Suprapubic skin (tissue), 4 donors: ENCODE measurements at regions not wholly inside any gene's neighbourhood (a gene's known extent, or its start where the extent isn't known, plus 50 kb on each side); places are given as distances from the start of the nearest gene placed in this dataset.
A peak's percentile ranks its signal among the peaks of the same experiment; 100 is the strongest.

Experiments used
- DNase-seq, 2 donors: peaks; one replicate each; pipeline ENCODE4 v3.0.0-alpha.2; 2019; ENCODE audit warnings: low spot score in 2 of 2
- H3K27ac ChIP-seq: fragments of 200-600 bp; sonication (generic); one replicate; pipeline ENCODE4 v1.5.1; 2019
- H3K27me3 ChIP-seq: fragments of 200-600 bp; sonication (generic); one replicate; pipeline ENCODE4 v1.5.1; 2019
- H3K36me3 ChIP-seq: fragments of 200-600 bp; sonication (generic); one replicate; pipeline ENCODE4 v1.5.1; 2019
- H3K4me1 ChIP-seq: fragments of 200-600 bp; sonication (generic); one replicate; pipeline ENCODE4 v1.5.1; 2019
- H3K4me3 ChIP-seq: fragments of 200-600 bp; sonication (generic); one replicate; pipeline ENCODE4 v1.5.1; 2019; ENCODE audit warnings: mild to moderate bottlenecking
- H3K9me3 ChIP-seq: fragments of 200-600 bp; sonication (generic); one replicate; pipeline ENCODE4 v1.5.1; 2019
- EP300 ChIP-seq: sonication (generic); formaldehyde crosslinking; IDR thresholded peaks from one replicate; pipeline ENCODE4 v1.6.1; 2017; ENCODE audit warnings: antibody characterized with exemption
- POLR2A ChIP-seq, 2 donors: fragments of 450-650 bp; IDR thresholded peaks; one replicate each; pipeline ENCODE4 v1.6.1; 2017; ENCODE audit warnings: antibody characterized with exemption in 2 of 2, mild to moderate bottlenecking in 2 of 2, moderate library complexity in 2 of 2
- POLR2AphosphoS5 ChIP-seq, 3 donors: sonication (generic); formaldehyde crosslinking; IDR thresholded peaks; one replicate each; pipeline ENCODE4 v1.6.1; 2017; ENCODE audit warnings: antibody characterized with exemption in 3 of 3
- WGBS: methylation state at CpG from one replicate; pipeline ENCODE4 v1.1.5; 2018; 5-methylcytosine and 5-hydroxymethylcytosine counted together
- TF ChIP-seq, protein P1 (sequence below), 2 donors: fragments of 200-600 bp in 1 of 2; fragments of 450-650 bp in 1 of 2; sonication (generic) in 1 of 2; IDR thresholded peaks; one replicate each; pipeline ENCODE4 v1.5.1; 2016 to 2019; ENCODE audit warnings: antibody characterized with exemption in 2 of 2, mild to moderate bottlenecking in 1 of 2, moderate library complexity in 1 of 2

DNA sequence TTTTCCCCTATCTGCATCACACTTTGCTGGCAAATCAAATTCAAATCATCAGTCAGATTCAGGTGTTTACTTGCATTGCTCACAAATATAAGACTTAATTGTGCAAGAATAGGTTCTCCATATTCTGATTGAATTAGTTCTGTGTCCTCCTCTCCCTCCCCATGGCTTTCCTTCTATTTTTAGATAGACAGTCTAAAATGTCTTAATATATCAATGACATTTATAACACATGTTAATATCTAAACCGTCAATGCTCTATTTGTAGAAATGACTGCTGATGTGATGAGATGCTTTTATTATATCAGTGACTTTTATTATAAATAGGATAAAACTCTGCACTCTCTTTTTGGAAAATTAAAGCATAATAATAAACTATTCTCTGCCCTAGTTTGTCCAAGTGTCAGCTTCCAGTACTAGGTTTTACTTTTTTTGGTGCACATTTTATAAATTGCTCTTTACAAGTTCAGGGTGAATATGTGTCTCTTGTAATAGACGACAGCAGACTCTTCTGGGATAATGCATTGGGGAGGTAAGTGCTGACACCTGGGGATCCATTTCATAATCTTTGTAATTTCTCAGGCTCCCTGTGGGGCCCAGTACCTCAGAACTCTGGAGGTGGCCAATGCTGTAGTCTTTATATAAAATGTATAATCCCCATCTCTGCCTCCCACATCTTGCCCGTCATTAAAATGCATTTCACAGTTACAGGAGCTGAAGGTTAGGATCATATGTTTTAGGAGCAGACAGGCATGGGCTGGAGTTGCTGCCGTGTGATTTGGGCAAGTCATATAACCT is 321.5 kb downstream of the BRINP1 start:
- DNase-seq, result no peak
- no peaks in the 10 kb centered on the region for H3K36me3 ChIP-seq
- peaks cover 7% of the 10 kb centered on the region for H3K4me1 ChIP-seq
- H3K9me3 ChIP-seq, result no peaks in the 10 kb centered on the region
- no peak overlapping the region for H3K27ac ChIP-seq
- H3K4me3 ChIP-seq, result no peak overlapping the region
- TF ChIP-seq EP300, result no peak
- TF ChIP-seq POLR2A (IDR thresholded peaks at IDR 0.05), result no peak
- TF ChIP-seq POLR2AphosphoS5 (IDR thresholded peaks at IDR 0.05), result no peak
- TF ChIP-seq, protein P1, sequence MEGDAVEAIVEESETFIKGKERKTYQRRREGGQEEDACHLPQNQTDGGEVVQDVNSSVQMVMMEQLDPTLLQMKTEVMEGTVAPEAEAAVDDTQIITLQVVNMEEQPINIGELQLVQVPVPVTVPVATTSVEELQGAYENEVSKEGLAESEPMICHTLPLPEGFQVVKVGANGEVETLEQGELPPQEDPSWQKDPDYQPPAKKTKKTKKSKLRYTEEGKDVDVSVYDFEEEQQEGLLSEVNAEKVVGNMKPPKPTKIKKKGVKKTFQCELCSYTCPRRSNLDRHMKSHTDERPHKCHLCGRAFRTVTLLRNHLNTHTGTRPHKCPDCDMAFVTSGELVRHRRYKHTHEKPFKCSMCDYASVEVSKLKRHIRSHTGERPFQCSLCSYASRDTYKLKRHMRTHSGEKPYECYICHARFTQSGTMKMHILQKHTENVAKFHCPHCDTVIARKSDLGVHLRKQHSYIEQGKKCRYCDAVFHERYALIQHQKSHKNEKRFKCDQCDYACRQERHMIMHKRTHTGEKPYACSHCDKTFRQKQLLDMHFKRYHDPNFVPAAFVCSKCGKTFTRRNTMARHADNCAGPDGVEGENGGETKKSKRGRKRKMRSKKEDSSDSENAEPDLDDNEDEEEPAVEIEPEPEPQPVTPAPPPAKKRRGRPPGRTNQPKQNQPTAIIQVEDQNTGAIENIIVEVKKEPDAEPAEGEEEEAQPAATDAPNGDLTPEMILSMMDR (IDR thresholded peaks at IDR 0.05), result no peak
- no peaks in the 10 kb centered on the region for H3K27me3 ChIP-seq
- 74% methylated on average over 4 of the region's 4 CpGs for WGBS

DNA sequence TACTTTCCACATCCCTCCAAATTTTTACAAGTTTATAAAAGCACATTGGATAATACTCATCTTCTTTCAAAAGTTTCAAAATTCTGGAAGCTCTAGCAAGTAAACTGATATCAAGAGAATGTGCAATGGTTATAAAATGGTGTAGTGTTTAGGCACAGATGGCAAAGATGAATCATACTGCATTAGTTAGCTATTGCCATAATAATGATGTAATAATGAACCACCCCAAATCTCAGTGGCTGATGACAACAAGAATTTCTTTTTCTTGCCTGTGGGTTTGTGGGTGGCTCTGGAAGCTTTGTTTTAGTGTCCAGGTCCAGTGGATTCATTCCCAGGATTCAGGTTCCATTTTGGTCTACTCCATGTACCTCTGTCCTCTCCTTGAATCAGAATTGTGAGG is 319.0 kb downstream of the BRINP1 start:
- Histone ChIP-seq H3K9me3 (no peaks in the 10 kb centered on the region), H3K27me3 (no peaks in the 10 kb centered on the region), H3K4me1 (peaks cover 9% of the 10 kb centered on the region), H3K36me3 (no peaks in the 10 kb centered on the region), H3K27ac (no peak overlapping the region), H3K4me3 (no peak overlapping the region)
- no peak for DNase-seq
- TF ChIP-seq EP300, result no peak
- TF ChIP-seq POLR2AphosphoS5 (IDR thresholded peaks at IDR 0.05), result no peak
- no peak for TF ChIP-seq POLR2A (IDR thresholded peaks at IDR 0.05)
- TF ChIP-seq, protein P1 (IDR thresholded peaks at IDR 0.05), result no peak

DNA sequence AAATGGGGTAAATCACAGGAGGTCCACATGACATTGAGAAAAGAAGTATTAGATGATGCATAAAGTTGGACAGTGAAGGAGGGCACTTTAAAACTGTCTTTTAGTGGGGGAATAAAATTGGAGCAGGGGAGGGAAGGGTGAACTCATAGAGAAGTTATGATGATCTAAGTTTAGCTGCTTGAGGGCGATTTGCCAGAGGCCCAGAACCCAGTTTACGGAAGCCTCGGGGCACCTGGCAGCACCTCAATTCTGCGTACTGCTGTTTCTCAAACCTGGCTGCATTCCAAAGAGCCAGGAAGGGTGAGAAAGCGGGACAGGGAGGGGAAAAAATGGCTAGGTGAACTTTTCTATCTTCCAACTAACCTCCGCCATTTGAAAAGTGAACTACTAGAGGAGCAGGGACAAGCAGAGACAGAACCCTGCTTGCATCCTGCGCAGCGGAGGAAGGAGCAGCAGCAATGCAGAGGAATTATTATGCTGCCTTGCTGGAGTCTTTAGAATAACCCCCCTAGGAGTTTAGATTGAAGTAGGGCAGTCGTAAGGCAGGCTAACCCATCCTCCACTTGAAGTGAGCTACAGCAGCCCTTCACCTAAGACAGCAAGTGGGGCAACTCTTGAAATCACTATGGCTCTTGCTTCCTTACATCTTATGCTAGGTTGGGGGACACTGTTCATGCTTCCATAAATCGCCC is 316.8 kb downstream of the BRINP1 start:
- TF ChIP-seq, protein P1 (IDR thresholded peaks at IDR 0.05), result no peak
- DNase-seq, result no peak
- H3K36me3 ChIP-seq, result no peaks in the 10 kb centered on the region
- H3K27ac ChIP-seq, result no peak overlapping the region
- H3K9me3 ChIP-seq, result no peaks in the 10 kb centered on the region
- H3K4me3 ChIP-seq, result peak overlapping the region; percentile 1
- no peaks in the 10 kb centered on the region for H3K27me3 ChIP-seq
- WGBS, result 47% methylated on average over 10 of the region's 10 CpGs
- H3K4me1 ChIP-seq, result peaks cover 9% of the 10 kb centered on the region

DNA sequence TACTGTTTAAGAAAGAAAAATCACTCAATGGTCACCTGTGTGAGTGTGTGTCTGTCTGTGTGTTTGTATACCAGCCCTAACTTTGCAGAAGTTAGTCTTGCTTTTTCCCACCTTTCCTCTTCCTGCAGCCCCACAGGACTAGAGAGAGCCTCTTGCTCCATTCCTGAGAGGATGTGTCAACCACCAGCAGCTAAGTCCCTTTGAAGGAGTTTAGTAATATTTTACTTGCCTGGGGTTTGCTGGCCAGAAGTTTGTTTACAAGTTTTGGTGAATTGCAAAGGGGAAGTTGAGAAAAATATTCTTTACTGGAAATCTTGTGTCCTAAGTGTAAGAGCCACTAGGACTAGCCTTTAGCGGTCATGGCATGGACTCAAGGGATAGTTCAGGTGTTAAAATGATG is 316.2 kb downstream of the BRINP1 start:
- H3K36me3 ChIP-seq, result no peaks in the 10 kb centered on the region
- no peaks in the 10 kb centered on the region for H3K27me3 ChIP-seq
- H3K4me1 ChIP-seq, result peaks cover 9% of the 10 kb centered on the region
- no peak overlapping the region for H3K4me3 ChIP-seq
- H3K27ac ChIP-seq, result no peak overlapping the region
- no peak for TF ChIP-seq EP300
- TF ChIP-seq POLR2A (IDR thresholded peaks at IDR 0.05), result no peak
- TF ChIP-seq, protein P1 (IDR thresholded peaks at IDR 0.05), result no peak
- no peak for TF ChIP-seq POLR2AphosphoS5 (IDR thresholded peaks at IDR 0.05)
- 93% methylated on average over 1 of the region's 1 CpG for WGBS
- no peak for DNase-seq
- no peaks in the 10 kb centered on the region for H3K9me3 ChIP-seq

DNA sequence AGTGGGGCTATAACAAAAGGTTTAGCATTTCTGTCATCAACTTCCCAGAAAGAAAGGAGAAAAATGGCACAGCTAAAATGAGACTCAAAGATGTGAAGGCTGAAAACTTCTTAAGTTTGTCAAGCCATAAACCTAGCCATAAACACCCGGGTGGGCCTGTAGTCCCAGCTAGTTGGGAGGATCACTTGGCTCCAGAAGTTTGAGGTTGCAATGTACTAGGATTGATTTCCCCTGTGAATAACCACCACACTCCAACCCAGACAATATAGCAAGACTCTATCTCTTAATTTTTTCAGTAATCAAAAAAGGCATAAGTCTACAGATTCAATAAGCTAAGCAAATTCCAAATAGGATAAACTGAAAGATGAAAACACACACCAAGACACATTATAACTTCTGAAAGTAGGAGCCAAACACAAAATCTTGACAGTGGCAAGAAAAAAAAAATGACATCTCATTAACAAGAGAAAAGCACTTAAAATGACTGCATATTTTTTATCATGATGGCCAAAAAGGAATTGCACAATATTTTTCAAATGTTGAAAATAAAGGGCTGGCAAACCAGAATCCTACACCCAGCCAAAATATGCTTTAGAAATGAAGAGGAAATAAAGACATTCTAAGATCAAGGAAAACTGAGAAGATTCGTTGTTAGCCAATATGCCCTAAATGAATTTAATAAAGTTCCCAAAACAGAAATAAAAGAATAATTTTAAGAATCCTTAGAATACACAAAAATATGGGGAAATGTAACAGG is 308.4 kb downstream of the BRINP1 start:
- Histone ChIP-seq H3K4me3 (no peak overlapping the region), H3K36me3 (no peaks in the 10 kb centered on the region), H3K9me3 (no peaks in the 10 kb centered on the region), H3K27ac (no peak overlapping the region), H3K27me3 (no peaks in the 10 kb centered on the region), H3K4me1 (no peaks in the 10 kb centered on the region)
- DNase-seq, result no peak
- WGBS, result 44% methylated on average over 2 of the region's 2 CpGs
- TF ChIP-seq POLR2AphosphoS5 (IDR thresholded peaks at IDR 0.05), result no peak
- TF ChIP-seq, protein P1 (IDR thresholded peaks at IDR 0.05), result no peak
- no peak for TF ChIP-seq POLR2A (IDR thresholded peaks at IDR 0.05)
- no peak for TF ChIP-seq EP300
